Suprapubic skin (tissue), 3 donors: ENCODE measurements at regions not wholly inside any gene's neighbourhood (a gene's known extent, or its start where the extent isn't known, plus 50 kb on each side); places are given as distances from the start of the nearest gene placed in this dataset.

Experiments
- EP300 ChIP-seq: sonication (generic); formaldehyde crosslinking; IDR thresholded peaks from one replicate; pipeline ENCODE4 v1.6.1; 2017; ENCODE audit warnings: antibody characterized with exemption
- TF ChIP-seq, protein P1 (sequence below), 2 donors: fragments of 200-600 bp in 1 of 2; fragments of 450-650 bp in 1 of 2; sonication (generic) in 1 of 2; IDR thresholded peaks; one replicate each; pipeline ENCODE4 v1.5.1; 2016 to 2019; ENCODE audit warnings: antibody characterized with exemption in 2 of 2, mild to moderate bottlenecking in 1 of 2, moderate library complexity in 1 of 2

DNA sequence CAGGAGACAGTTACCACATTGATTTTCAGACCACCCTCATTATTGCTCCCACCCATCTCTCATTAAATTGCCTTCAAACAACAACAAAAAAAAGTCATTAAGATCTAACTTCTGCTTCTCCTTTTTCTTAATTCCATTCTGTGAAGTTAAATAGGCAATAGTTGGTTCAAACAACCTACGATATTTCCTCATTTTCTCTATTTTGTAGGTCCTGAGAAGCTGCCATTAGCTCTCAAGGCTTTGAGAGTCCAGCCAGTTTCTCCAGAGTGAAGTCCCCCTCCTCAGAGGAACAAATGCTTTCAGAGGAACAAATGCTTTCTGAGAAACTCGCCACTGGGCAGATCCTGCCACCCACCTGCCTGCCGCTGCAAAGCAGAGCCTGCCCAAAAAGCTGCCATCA lies 125.6 kb downstream of the ETS2 start:
- TF ChIP-seq EP300: no peak
- TF ChIP-seq, protein P1, sequence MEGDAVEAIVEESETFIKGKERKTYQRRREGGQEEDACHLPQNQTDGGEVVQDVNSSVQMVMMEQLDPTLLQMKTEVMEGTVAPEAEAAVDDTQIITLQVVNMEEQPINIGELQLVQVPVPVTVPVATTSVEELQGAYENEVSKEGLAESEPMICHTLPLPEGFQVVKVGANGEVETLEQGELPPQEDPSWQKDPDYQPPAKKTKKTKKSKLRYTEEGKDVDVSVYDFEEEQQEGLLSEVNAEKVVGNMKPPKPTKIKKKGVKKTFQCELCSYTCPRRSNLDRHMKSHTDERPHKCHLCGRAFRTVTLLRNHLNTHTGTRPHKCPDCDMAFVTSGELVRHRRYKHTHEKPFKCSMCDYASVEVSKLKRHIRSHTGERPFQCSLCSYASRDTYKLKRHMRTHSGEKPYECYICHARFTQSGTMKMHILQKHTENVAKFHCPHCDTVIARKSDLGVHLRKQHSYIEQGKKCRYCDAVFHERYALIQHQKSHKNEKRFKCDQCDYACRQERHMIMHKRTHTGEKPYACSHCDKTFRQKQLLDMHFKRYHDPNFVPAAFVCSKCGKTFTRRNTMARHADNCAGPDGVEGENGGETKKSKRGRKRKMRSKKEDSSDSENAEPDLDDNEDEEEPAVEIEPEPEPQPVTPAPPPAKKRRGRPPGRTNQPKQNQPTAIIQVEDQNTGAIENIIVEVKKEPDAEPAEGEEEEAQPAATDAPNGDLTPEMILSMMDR (IDR thresholded peaks at IDR 0.05): no peak
